SK-N-SH treated with all-trans-retinoic acid at 6 μM for 48 hours (cell line): ENCODE measurements at regions not wholly inside any gene's neighbourhood (a gene's known extent, or its start where the extent isn't known, plus 50 kb on each side); places are given as distances from the start of the nearest gene placed in this dataset.

ENCODE experiments used
- ATAC-seq: fragments of 200-7000 bp; cut with Tn5 transposase; 3 replicates; pipeline ENCODE4 v1.9.1; 2020; ENCODE audit warnings: mild to moderate bottlenecking, moderate library complexity
- ARNTL ChIP-seq: fragments of 450-650 bp; formaldehyde crosslinking; IDR thresholded peaks from 2 replicates; pipeline ENCODE4 v1.5.0; 2020; ENCODE audit warnings: low read depth, mild to moderate bottlenecking, moderate library complexity, borderline replicate concordance
- BACH2 ChIP-seq: fragments of 250-450 bp; sonication (Bioruptor Pico); IDR thresholded peaks from 2 replicates; pipeline ENCODE4 v1.9.0; 2021; ENCODE audit warnings: mild to moderate bottlenecking, borderline replicate concordance
- CREB5 ChIP-seq: fragments of 250-450 bp; sonication (Bioruptor Pico); IDR thresholded peaks from 2 replicates; pipeline ENCODE4 v1.5.1; 2020; ENCODE audit warnings: low read depth, mild to moderate bottlenecking, moderate library complexity
- CSDC2 ChIP-seq: fragments of 250-450 bp; sonication (Bioruptor Pico); IDR thresholded peaks from 2 replicates; pipeline ENCODE4 v1.5.0; 2020; ENCODE audit warnings: mild to moderate bottlenecking, moderate library complexity
- CSRNP3 ChIP-seq: fragments of 250-450 bp; sonication (Bioruptor Pico); IDR thresholded peaks from 2 replicates; pipeline ENCODE4 v1.5.1; 2021; ENCODE audit warnings: mild to moderate bottlenecking, moderate library complexity
- ESRRG ChIP-seq: fragments of 250-450 bp; sonication (Bioruptor Pico); IDR thresholded peaks from 2 replicates; pipeline ENCODE4 v1.6.1; 2021; ENCODE audit warnings: mild to moderate bottlenecking
- GLIS3 ChIP-seq: fragments of 250-450 bp; sonication (Bioruptor Pico); IDR thresholded peaks from 2 replicates; pipeline ENCODE4 v1.5.0; 2020; ENCODE audit warnings: mild to moderate bottlenecking, moderate library complexity
- ISL1 ChIP-seq: fragments of 250-450 bp; sonication (Bioruptor Pico); IDR thresholded peaks from 2 replicates; pipeline ENCODE4 v2.1.2; 2022; ENCODE audit warnings: mild to moderate bottlenecking, moderate library complexity
- OSR1 ChIP-seq: fragments of 250-450 bp; sonication (Bioruptor Pico); IDR thresholded peaks from 2 replicates; pipeline ENCODE4 v1.8.0; 2022; ENCODE audit warnings: moderate library complexity, mild to moderate bottlenecking, inconsistent platforms
- PATZ1 ChIP-seq: fragments of 250-450 bp; sonication (Bioruptor Pico); IDR thresholded peaks from 2 replicates; pipeline ENCODE4 v1.8.0; 2020; ENCODE audit warnings: mild to moderate bottlenecking, moderate library complexity, borderline replicate concordance
- POU6F1 ChIP-seq: fragments of 250-450 bp; sonication (Bioruptor Pico); IDR thresholded peaks from 2 replicates; pipeline ENCODE4 v1.8.0; 2021; ENCODE audit warnings: low read depth, mild to moderate bottlenecking, moderate library complexity, borderline replicate concordance
- PPARA ChIP-seq: fragments of 250-450 bp; sonication (Bioruptor Pico); IDR thresholded peaks from 2 replicates; pipeline ENCODE4 v1.5.0; 2020; ENCODE audit warnings: mild to moderate bottlenecking, borderline replicate concordance
- RARB ChIP-seq: fragments of 250-450 bp; sonication (Bioruptor Pico); IDR thresholded peaks from 2 replicates; pipeline ENCODE4 v1.8.0; 2021; ENCODE audit warnings: mild to moderate bottlenecking, moderate library complexity
- SNAI2 ChIP-seq: fragments of 250-450 bp; sonication (Bioruptor Pico); IDR thresholded peaks from 2 replicates; pipeline ENCODE4 v1.5.0; 2020; ENCODE audit warnings: mild to moderate bottlenecking, moderate library complexity
- TCF4 ChIP-seq: fragments of 250-450 bp; sonication (Bioruptor Pico); IDR thresholded peaks from 2 replicates; pipeline ENCODE4 v1.8.0; 2021; ENCODE audit warnings: mild to moderate bottlenecking, moderate library complexity, borderline replicate concordance
- TOX ChIP-seq: fragments of 250-450 bp; sonication (Bioruptor Pico); IDR thresholded peaks from 2 replicates; pipeline ENCODE4 v1.8.0; 2021; ENCODE audit warnings: mild to moderate bottlenecking, moderate library complexity, borderline replicate concordance
- TSHZ2 ChIP-seq: fragments of 250-450 bp; sonication (Bioruptor Pico); IDR thresholded peaks from 2 replicates; pipeline ENCODE4 v1.5.0; 2020; ENCODE audit warnings: mild to moderate bottlenecking, moderate library complexity
- ZC3H10 ChIP-seq: fragments of 250-450 bp; sonication (Bioruptor Pico); IDR thresholded peaks from 2 replicates; pipeline ENCODE4 v1.5.1; 2021; ENCODE audit warnings: mild to moderate bottlenecking, moderate library complexity
- ZFP3 ChIP-seq: fragments of 250-450 bp; sonication (Bioruptor Pico); IDR thresholded peaks from 2 replicates; pipeline ENCODE4 v1.5.0; 2020; ENCODE audit warnings: mild to moderate bottlenecking, moderate library complexity
- ZFP30 ChIP-seq: fragments of 450-650 bp; formaldehyde crosslinking; IDR thresholded peaks from 2 replicates; pipeline ENCODE4 v1.5.0; 2022; ENCODE audit warnings: mild to moderate bottlenecking, moderate library complexity
- ZNF565 ChIP-seq: fragments of 450-650 bp; formaldehyde crosslinking; conservative IDR thresholded peaks from 2 replicates; pipeline ENCODE4 v1.5.0; 2020; ENCODE audit warnings: low read depth, mild to moderate bottlenecking, moderate library complexity
- ZNF70 ChIP-seq: fragments of 450-650 bp; formaldehyde crosslinking; IDR thresholded peaks from 2 replicates; pipeline ENCODE4 v1.5.0; 2020; ENCODE audit warnings: mild to moderate bottlenecking, moderate library complexity
- ZNF8 ChIP-seq: fragments of 450-650 bp; formaldehyde crosslinking; IDR thresholded peaks from 2 replicates; pipeline ENCODE4 v1.5.0; 2020; ENCODE audit warnings: mild to moderate bottlenecking, moderate library complexity

GRCh38 chr9:115615821-115616665 lies 498.1 kb upstream of the TNC start:
- TF ChIP-seq ARNTL (CRISPR knock-in tag) (no peak), BACH2 (CRISPR knock-in tag) (no peak), PATZ1 (peak; percentile 87; the same call in 1 of the 2 replicates), TSHZ2 (CRISPR knock-in tag) (no peak), ZC3H10 (CRISPR knock-in tag) (peak; percentile 54; the same call in 1 of the 2 replicates), CREB5 (no peak), ISL1 (peak; percentile 79), POU6F1 (no peak), ZNF565 (no peak), TCF4 (no peak), TOX (no peak), RARB (CRISPR knock-in tag) (no peak), ZNF70 (CRISPR knock-in tag) (no peak), GLIS3 (CRISPR knock-in tag) (no peak), CSDC2 (CRISPR knock-in tag) (no peak), ZFP3 (CRISPR knock-in tag) (no peak), PPARA (CRISPR knock-in tag) (no peak), ESRRG (CRISPR knock-in tag) (no peak), CSRNP3 (CRISPR knock-in tag) (no peak), OSR1 (no peak), SNAI2 (CRISPR knock-in tag) (no peak), ZFP30 (CRISPR knock-in tag) (no peak), ZNF8 (no peak)
- ATAC-seq = peak; percentile 97

- ATAC-seq = no peak
- no peak for TF ChIP-seq TOX
- no peak for TF ChIP-seq CREB5
- TF ChIP-seq, all 23 proteins: peak for 0
These were observed 498.8 kb upstream of the TNC start for GRCh38 chr9:115616666-115617239.
